Fibroblast of lung (primary cell): ENCODE measurements at regions not wholly inside any gene's neighbourhood (a gene's known extent, or its start where the extent isn't known, plus 50 kb on each side); places are given as distances from the start of the nearest gene placed in this dataset.

Experiments used
- DNase-seq, 2 donors: peaks; one replicate each; pipeline versions ENCODE4 v3.0.0 to v3.0.0-alpha.2; 2010; ENCODE audit warnings: low read depth in 2 of 2
- H2AFZ ChIP-seq: 2 replicates; pipeline ENCODE4 v1.5.1; 2012; ENCODE audit warnings: low read length, control low read depth, inconsistent platforms
- H3K27ac ChIP-seq: 2 replicates; pipeline ENCODE4 v1.5.1; 2011; ENCODE audit warnings: low read length, control low read depth; ENCODE audit not compliant: insufficient read depth
- H3K27me3 ChIP-seq: 2 replicates; pipeline ENCODE4 v1.5.1; 2011; ENCODE audit warnings: mild to moderate bottlenecking, low read length; ENCODE audit not compliant: control insufficient read depth, insufficient read depth
- H3K36me3 ChIP-seq: 2 replicates; pipeline ENCODE4 v1.5.1; 2011; ENCODE audit warnings: low read length; ENCODE audit not compliant: control insufficient read depth, insufficient read depth
- H3K4me1 ChIP-seq: 2 replicates; pipeline ENCODE4 v1.5.1; 2011; ENCODE audit warnings: low read length; ENCODE audit not compliant: control insufficient read depth, insufficient read depth; ENCODE audit errors: extremely low read depth
- H3K4me2 ChIP-seq: 2 replicates; pipeline ENCODE4 v1.5.1; 2011; ENCODE audit warnings: low read length, control low read depth; ENCODE audit not compliant: insufficient read depth; ENCODE audit errors: extremely low read depth
- H3K4me3 ChIP-seq, 4 experiments: fragments of 200-600 bp in 1 of 4; sonication (generic) in 1 of 4; replicated peaks in 1 of 4; 2 replicates each; pipeline ENCODE4 v1.5.1; 2011 to 2016; ENCODE audit warnings: low read length in 4 of 4, low read depth in 3 of 4, mild to moderate bottlenecking in 3 of 4, control low read depth in 2 of 4, inconsistent platforms in 1 of 4, mixed read lengths in 1 of 4; ENCODE audit not compliant: insufficient read depth in 1 of 4; ENCODE audit errors: control extremely low read depth in 1 of 4
- H3K79me2 ChIP-seq: 2 replicates; pipeline ENCODE4 v1.5.1; 2012; ENCODE audit warnings: mild to moderate bottlenecking, low read length, inconsistent platforms; ENCODE audit not compliant: control insufficient read depth, insufficient read depth
- H3K9ac ChIP-seq: 2 replicates; pipeline ENCODE4 v1.5.1; 2011; ENCODE audit warnings: mild to moderate bottlenecking, low read length, control low read depth; ENCODE audit not compliant: insufficient read depth
- H3K9me3 ChIP-seq: 2 replicates; pipeline ENCODE4 v1.5.1; 2012; ENCODE audit warnings: low read depth, low read length; ENCODE audit not compliant: control insufficient read depth, insufficient read depth
- H4K20me1 ChIP-seq: 2 replicates; pipeline ENCODE4 v1.5.1; 2011; ENCODE audit warnings: low read length; ENCODE audit not compliant: control insufficient read depth, insufficient read depth; ENCODE audit errors: extremely low read depth
- CTCF ChIP-seq, 2 donors: IDR thresholded peaks in 1 of 2; conservative IDR thresholded peaks in 1 of 2; 1 replicate in 1 of 2; 2 replicates in 1 of 2; pipeline ENCODE4 v1.5.1; 2011 to 2012; ENCODE audit warnings: low read length in 2 of 2, control low read depth in 1 of 2, inconsistent platforms in 1 of 2, low read depth in 1 of 2, mild to moderate bottlenecking in 1 of 2
- EZH2 ChIP-seq: IDR thresholded peaks from 2 replicates; pipeline ENCODE4 v1.5.1; 2012; ENCODE audit warnings: low read length, control low read depth, mild to moderate bottlenecking; ENCODE audit errors: missing control alignments

DNA sequence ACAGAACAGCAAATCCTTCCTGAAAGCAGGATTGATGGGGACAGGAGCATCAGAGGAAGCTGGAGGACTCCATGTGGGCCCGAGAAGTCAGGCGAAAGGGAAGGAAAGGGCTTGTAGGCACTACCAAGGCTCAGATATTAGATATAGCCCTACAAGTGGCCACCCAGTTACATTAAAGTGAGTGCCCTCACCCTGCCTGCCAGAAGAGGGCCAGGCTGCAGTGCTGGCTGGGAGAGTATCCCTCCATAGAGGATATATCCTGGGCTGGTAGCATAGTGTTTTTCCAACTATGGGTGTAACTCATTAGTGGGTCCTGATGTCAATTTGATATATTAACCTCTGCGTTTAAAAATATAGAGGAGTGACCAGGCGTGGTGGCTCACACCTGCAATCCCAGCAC lies 285.2 kb downstream of the MYCN start:
- no peak overlapping the region for H3K4me2 ChIP-seq
- H2AFZ ChIP-seq, result no peak overlapping the region
- H3K36me3 ChIP-seq, result no peaks in the 10 kb centered on the region
- H3K9me3 ChIP-seq, result no peaks in the 10 kb centered on the region
- H4K20me1 ChIP-seq, result no peaks in the 10 kb centered on the region
- no peaks in the 10 kb centered on the region for H3K27me3 ChIP-seq
- H3K4me3 ChIP-seq, result no peak overlapping the region
- no peak overlapping the region for H3K9ac ChIP-seq
- no peak for DNase-seq
- no peaks in the 10 kb centered on the region for H3K79me2 ChIP-seq
- no peak for TF ChIP-seq CTCF (conservative IDR thresholded peaks at IDR 0.05 in 1 of 2, IDR thresholded peaks at IDR 0.05 in 1 of 2; ENCODE audit: low read depth in 1 of 2, low read length in 2 of 2)
- no peak for TF ChIP-seq EZH2
- H3K4me1 ChIP-seq, result no peaks in the 10 kb centered on the region
- no peak overlapping the region for H3K27ac ChIP-seq

GRCh38 chr2:16225071-16225470 lies 284.7 kb downstream of the MYCN start:
- Histone ChIP-seq H3K4me2 (no peak overlapping the region), H3K9ac (no peak overlapping the region), H2AFZ (no peak overlapping the region), H3K79me2 (no peaks in the 10 kb centered on the region), H3K4me3 (no peak overlapping the region), H3K27me3 (no peaks in the 10 kb centered on the region), H3K27ac (no peak overlapping the region), H3K4me1 (no peaks in the 10 kb centered on the region), H3K9me3 (no peaks in the 10 kb centered on the region), H4K20me1 (no peaks in the 10 kb centered on the region), H3K36me3 (no peaks in the 10 kb centered on the region)
- TF ChIP-seq CTCF (conservative IDR thresholded peaks at IDR 0.05 in 1 of 2, IDR thresholded peaks at IDR 0.05 in 1 of 2; ENCODE audit: low read depth in 1 of 2, low read length in 2 of 2) (no peak), EZH2 (no peak)
- DNase-seq, result no peak

DNA sequence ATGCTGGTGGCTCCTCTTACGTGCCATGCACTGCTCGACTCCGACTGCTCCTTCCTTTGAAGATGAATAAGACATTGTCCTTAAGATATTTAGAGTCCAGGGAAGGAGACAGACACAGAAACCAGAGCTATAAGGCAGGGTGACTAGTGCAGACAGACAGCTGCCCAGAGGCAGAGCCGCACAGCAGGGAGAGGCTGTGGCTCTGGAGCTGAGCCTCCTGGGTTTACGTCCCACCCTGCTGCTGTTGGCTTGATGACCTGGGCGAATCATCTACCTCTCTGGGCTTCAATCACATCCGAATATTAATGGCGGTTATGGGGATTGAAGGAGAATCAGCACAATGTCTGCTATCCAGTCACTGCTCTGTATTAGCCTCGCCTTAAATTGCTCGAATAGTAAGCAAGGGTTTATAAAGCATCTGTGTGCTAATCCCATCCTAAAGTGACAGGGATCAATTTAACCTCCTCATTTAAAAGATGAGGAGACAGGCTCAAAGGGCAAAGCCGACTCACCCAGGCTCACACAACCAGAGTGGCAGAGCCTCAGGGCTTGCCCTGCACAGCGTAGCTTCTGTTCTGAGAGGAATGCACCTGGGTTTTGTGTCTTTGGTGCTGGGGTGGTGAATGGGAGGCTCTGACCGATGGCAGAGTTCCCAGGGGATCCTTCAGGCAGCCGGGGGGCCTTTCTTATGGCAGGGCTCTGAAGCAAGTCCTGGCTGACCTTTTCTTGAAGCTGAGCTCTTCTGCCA lies 284.1 kb downstream of the MYCN start:
- H3K9me3 ChIP-seq, result no peaks in the 10 kb centered on the region

More for the DNA sequence above, 284.1 kb downstream of the MYCN start:
- no peaks in the 10 kb centered on the region for H3K4me1 ChIP-seq
- TF ChIP-seq CTCF (conservative IDR thresholded peaks at IDR 0.05 in 1 of 2, IDR thresholded peaks at IDR 0.05 in 1 of 2; ENCODE audit: low read depth in 1 of 2, low read length in 2 of 2) (no peak), EZH2 (no peak)
- no peak overlapping the region for H3K9ac ChIP-seq
- no peak for DNase-seq
- no peak overlapping the region for H2AFZ ChIP-seq
- H4K20me1 ChIP-seq, result no peaks in the 10 kb centered on the region
- no peaks in the 10 kb centered on the region for H3K27me3 ChIP-seq
- H3K79me2 ChIP-seq, result no peaks in the 10 kb centered on the region
- no peak overlapping the region for H3K27ac ChIP-seq
- no peak overlapping the region for H3K4me2 ChIP-seq
- no peaks in the 10 kb centered on the region for H3K36me3 ChIP-seq
- no peak overlapping the region for H3K4me3 ChIP-seq
